H1 (cell line): ENCODE measurements at regions not wholly inside any gene's neighbourhood (a gene's known extent, or its start where the extent isn't known, plus 50 kb on each side); places are given as distances from the start of the nearest gene placed in this dataset.

Source experiments
- CTCF ChIA-PET: fragments of 300-600 bp; sonication (Branson Sonifier 250); formaldehyde crosslinking; loops from one replicate; lab custom pipeline; 2021; ENCODE audit not compliant: partially characterized antibody; lab: Charles Lee
- POLR2A ChIA-PET: fragments of 300-600 bp; sonication (Branson Sonifier 250); formaldehyde crosslinking; loops from one replicate; lab custom pipeline; 2021; ENCODE audit warnings: inconsistent platforms; ENCODE audit not compliant: partially characterized antibody; lab: Charles Lee
- DNase-seq, 2 experiments: peaks; one replicate each; pipeline versions ENCODE4 v3.0.0 to v3.0.0-alpha.2; 2010 to 2022; ENCODE audit warnings: low spot score in 2 of 2, low read depth in 1 of 2, mixed read lengths in 1 of 2
- FAIRE-seq: peaks from 2 replicates; lab custom pipeline; 2011; peaks lifted over from hg19 to GRCh38; lab: Jason Lieb, UNC
- H2AFZ ChIP-seq: 2 replicates; pipeline ENCODE4 v1.8.1; 2012; ENCODE audit warnings: low read length, inconsistent platforms
- H2AK5ac ChIP-seq: 2 replicates; pipeline ENCODE4 v1.6.1; 2013; ENCODE audit warnings: low read depth, low read length
- H2BK120ac ChIP-seq: replicated peaks from 2 replicates; pipeline ENCODE3; 2013; ENCODE audit warnings: low read depth, low read length, inconsistent platforms
- H2BK12ac ChIP-seq: 2 replicates; pipeline ENCODE4 v1.6.1; 2013; ENCODE audit warnings: low read depth, low read length
- H2BK15ac ChIP-seq: 2 replicates; pipeline ENCODE4 v1.6.1; 2013; ENCODE audit warnings: low read length
- H2BK20ac ChIP-seq: 2 replicates; pipeline ENCODE4 v1.6.1; 2013; ENCODE audit warnings: low read length
- H2BK5ac ChIP-seq: 2 replicates; pipeline ENCODE4 v1.6.1; 2013; ENCODE audit warnings: low read depth, low read length
- H3K14ac ChIP-seq: 2 replicates; pipeline ENCODE4 v1.6.1; 2013; ENCODE audit warnings: inconsistent platforms; ENCODE audit not compliant: insufficient read length
- H3K18ac ChIP-seq: 2 replicates; pipeline ENCODE4 v1.6.1; 2013; ENCODE audit warnings: low read length; ENCODE audit errors: extremely low read depth
- H3K23ac ChIP-seq: 2 replicates; pipeline ENCODE4 v1.6.1; 2013; ENCODE audit warnings: inconsistent platforms; ENCODE audit not compliant: insufficient read length
- H3K23me2 ChIP-seq: 2 replicates; pipeline ENCODE4 v1.6.1; 2013; ENCODE audit warnings: low read depth, low read length
- H3K27ac ChIP-seq: 2 replicates; pipeline ENCODE4 v1.6.1; 2011; ENCODE audit warnings: low read depth, low read length, inconsistent platforms
- H3K27me3 ChIP-seq, 4 experiments: replicated peaks in 1 of 4; 1 replicate in 1 of 4; 2 replicates in 3 of 4; pipeline versions ENCODE4 v1.6.1 to v1.8.1; 2011 to 2013; ENCODE audit warnings: low read length in 3 of 4, mild to moderate bottlenecking in 3 of 4, inconsistent platforms in 2 of 4, mixed read lengths in 2 of 4, moderate library complexity in 1 of 4; ENCODE audit not compliant: control insufficient read depth in 3 of 4, insufficient read depth in 3 of 4; ENCODE audit errors: extremely low read depth in 1 of 4
- H3K36me3 ChIP-seq, 4 experiments: 2 replicates each; pipeline versions ENCODE4 v1.6.1 to v1.8.1; 2011 to 2013; ENCODE audit warnings: mild to moderate bottlenecking in 4 of 4, low read length in 3 of 4, moderate library complexity in 2 of 4, control low read depth in 1 of 4, inconsistent platforms in 1 of 4; ENCODE audit not compliant: insufficient read depth in 4 of 4, control insufficient read depth in 2 of 4
- H3K4ac ChIP-seq: replicated peaks from 2 replicates; pipeline ENCODE3; 2013; ENCODE audit warnings: low read length, low read depth, mixed read lengths, inconsistent platforms; ENCODE audit not compliant: insufficient read length
- H3K4me1 ChIP-seq, 4 experiments: replicated peaks in 1 of 4; 1 replicate in 1 of 4; 2 replicates in 3 of 4; pipeline versions ENCODE4 v1.6.1 to v1.8.1; 2011 to 2013; ENCODE audit warnings: low read length in 3 of 4, inconsistent platforms in 2 of 4, mixed read lengths in 1 of 4; ENCODE audit not compliant: insufficient read depth in 4 of 4, control insufficient read depth in 3 of 4
- H3K4me2 ChIP-seq, 2 experiments: 2 replicates each; pipeline versions ENCODE4 v1.6.1 to v1.8.1; 2011 to 2013; ENCODE audit warnings: low read depth in 2 of 2, low read length in 2 of 2, control low read depth in 1 of 2, inconsistent platforms in 1 of 2, mild to moderate bottlenecking in 1 of 2; ENCODE audit not compliant: insufficient read depth in 1 of 2
- H3K4me3 ChIP-seq, 4 experiments: fragments of 200-600, 300-600 bp in 1 of 4; sonication (generic), shearing (Covaris generic), sonication (Bioruptor Twin) in 1 of 4; 2 replicates each; pipeline versions ENCODE4 v1.5.1 to v1.8.1; 2011 to 2016; ENCODE audit warnings: low read length in 4 of 4, low read depth in 3 of 4, control low read depth in 2 of 4, inconsistent platforms in 2 of 4, mild to moderate bottlenecking in 2 of 4, mixed read lengths in 1 of 4, moderate library complexity in 1 of 4; ENCODE audit not compliant: insufficient read depth in 2 of 4; ENCODE audit errors: extremely low read depth in 1 of 4
- H3K56ac ChIP-seq: replicated peaks from 2 replicates; pipeline ENCODE3; 2013; ENCODE audit warnings: low read depth, mild to moderate bottlenecking, mixed read lengths, low read length, inconsistent platforms; ENCODE audit not compliant: insufficient read length
- H3K79me1 ChIP-seq: 2 replicates; pipeline ENCODE4 v1.6.1; 2013; ENCODE audit warnings: low read depth, low read length, control low read depth
- H3K79me2 ChIP-seq, 2 experiments: 2 replicates each; pipeline versions ENCODE4 v1.6.1 to v1.8.1; 2012 to 2013; ENCODE audit warnings: low read length in 2 of 2, mild to moderate bottlenecking in 2 of 2, inconsistent platforms in 1 of 2; ENCODE audit not compliant: insufficient read depth in 2 of 2, control insufficient read depth in 1 of 2
- H3K9ac ChIP-seq, 4 experiments: replicated peaks in 1 of 4; 1 replicate in 1 of 4; 2 replicates in 3 of 4; pipeline versions ENCODE4 v1.6.1 to v1.8.1; 2011 to 2013; ENCODE audit warnings: low read depth in 3 of 4, low read length in 3 of 4, control low read depth in 2 of 4, mild to moderate bottlenecking in 2 of 4, moderate library complexity in 2 of 4, inconsistent platforms in 1 of 4; ENCODE audit errors: extremely low read depth in 1 of 4
- H3K9me3 ChIP-seq, 2 experiments: 2 replicates each; pipeline versions ENCODE4 v1.6.1 to v1.8.1; 2012 to 2013; ENCODE audit warnings: mild to moderate bottlenecking in 2 of 2, moderate library complexity in 2 of 2, control low read depth in 1 of 2, inconsistent platforms in 1 of 2, low read depth in 1 of 2, low read length in 1 of 2, mixed read lengths in 1 of 2; ENCODE audit not compliant: insufficient read depth in 2 of 2
- H4K20me1 ChIP-seq, 2 experiments: replicated peaks in 1 of 2; 2 replicates each; pipeline versions ENCODE3 to v1.8.1; 2011 to 2013; ENCODE audit warnings: inconsistent platforms in 2 of 2, low read length in 2 of 2, mild to moderate bottlenecking in 1 of 2; ENCODE audit not compliant: insufficient read depth in 2 of 2, control insufficient read depth in 1 of 2
- H4K5ac ChIP-seq: 2 replicates; pipeline ENCODE4 v1.6.1; 2013; ENCODE audit warnings: low read length, low read depth, mixed read lengths, inconsistent platforms; ENCODE audit not compliant: insufficient read length
- H4K8ac ChIP-seq: 2 replicates; pipeline ENCODE4 v1.8.0; 2013; ENCODE audit warnings: mild to moderate bottlenecking, moderate library complexity, low read length, inconsistent platforms; ENCODE audit not compliant: insufficient read depth; ENCODE audit errors: extremely low read depth
- H4K91ac ChIP-seq: replicated peaks from 2 replicates; pipeline ENCODE3; 2013; ENCODE audit warnings: low read length, mixed read lengths, inconsistent platforms; ENCODE audit not compliant: insufficient read length
- ASH2L ChIP-seq: fragments of 200-600, 300-600 bp; sonication (generic); IDR thresholded peaks from one replicate; pipeline ENCODE4 v1.7.1; 2017; ENCODE audit warnings: low read length
- ATF2 ChIP-seq: IDR thresholded peaks from 2 replicates; pipeline ENCODE4 v1.6.1; 2012; ENCODE audit warnings: low read length, inconsistent platforms
- ATF3 ChIP-seq: IDR thresholded peaks from 2 replicates; pipeline ENCODE4 v1.6.1; 2011; ENCODE audit warnings: low read depth, mild to moderate bottlenecking, low read length; ENCODE audit not compliant: insufficient read depth
- JUN ChIP-seq: IDR thresholded peaks from 2 replicates; pipeline ENCODE4 v1.6.1; 2011; ENCODE audit warnings: low read depth, mild to moderate bottlenecking, improper control_type of control experiment, low read length
- KDM1A ChIP-seq: fragments of 200-600, 300-600 bp; sonication (generic); IDR thresholded peaks from 2 replicates; pipeline ENCODE4 v1.7.1; 2016; ENCODE audit warnings: mild to moderate bottlenecking, low read length, borderline replicate concordance
- MAFK ChIP-seq: IDR thresholded peaks from 2 replicates; pipeline ENCODE4 v1.6.1; 2012; ENCODE audit warnings: low read depth, mild to moderate bottlenecking, improper control_type of control experiment, low read length
- NANOG ChIP-seq: IDR thresholded peaks from 2 replicates; pipeline ENCODE4 v1.6.1; 2011; ENCODE audit warnings: low read length, low read depth, mild to moderate bottlenecking, inconsistent platforms; ENCODE audit not compliant: insufficient read depth, poor library complexity, severe bottlenecking
- RBBP5 ChIP-seq: IDR thresholded peaks from 2 replicates; pipeline ENCODE4 v1.7.1; 2012; ENCODE audit warnings: low read depth, mild to moderate bottlenecking, inconsistent platforms, low read length, moderate library complexity, borderline replicate concordance
- SAP30 ChIP-seq: fragments of 300-600 bp; sonication (generic); IDR thresholded peaks from 2 replicates; pipeline ENCODE4 v1.7.1; 2012; ENCODE audit warnings: low read length, moderate library complexity, mild to moderate bottlenecking, inconsistent platforms; ENCODE audit not compliant: insufficient read depth, insufficient replicate concordance
- SP2 ChIP-seq: IDR thresholded peaks from 2 replicates; pipeline ENCODE4 v1.6.1; 2012; ENCODE audit warnings: mild to moderate bottlenecking, low read length, inconsistent platforms
- SRF ChIP-seq: IDR thresholded peaks from 2 replicates; pipeline ENCODE4 v1.6.1; 2011; ENCODE audit warnings: mild to moderate bottlenecking, low read depth, low read length, moderate library complexity
- SUZ12 ChIP-seq: fragments of 200-600 bp; sonication (generic); IDR thresholded peaks from 2 replicates; pipeline ENCODE4 v1.6.1; 2012; ENCODE audit warnings: mild to moderate bottlenecking, inconsistent platforms, low read length, moderate library complexity, mixed read lengths
- WGBS, 2 experiments: shearing (Covaris generic) in 1 of 2; methylation state at CpG; one replicate each; pipeline versions ENCODE4 v1.1.6 to v1.1.7; 2013 to 2015; ENCODE audit warnings: low lambda C conversion rate in 2 of 2, mixed read lengths in 2 of 2, inconsistent platforms in 1 of 2, low coverage in 1 of 2, missing lambda C conversion rate in 1 of 2; ENCODE audit not compliant: insufficient replicate concordance in 2 of 2, insufficient coverage in 1 of 2, insufficient read length in 1 of 2; ENCODE audit errors: extremely low coverage in 1 of 2, missing lambda C conversion rate in 1 of 2; 5-methylcytosine and 5-hydroxymethylcytosine counted together

- no peak overlapping the region for H2AK5ac ChIP-seq
- H3K79me2 ChIP-seq = no peaks in the 10 kb centered on the region
- no peak overlapping the region for H2AFZ ChIP-seq
- H4K20me1 ChIP-seq = no peaks in the 10 kb centered on the region
- WGBS, 2 experiments = 69% methylated on average over 3 of the region's 3 CpGs; no CpG with 5 or more reads in 1 of the 2 experiments
- H2BK15ac ChIP-seq = no peak overlapping the region
- no peak overlapping the region for H4K8ac ChIP-seq
- no peaks in the 10 kb centered on the region for H3K23me2 ChIP-seq
- H3K4ac ChIP-seq = no peak overlapping the region
- no peak overlapping the region for H3K56ac ChIP-seq
- H3K9ac ChIP-seq = no peak overlapping the region
- H3K4me1 ChIP-seq = no peaks in the 10 kb centered on the region
- no peak overlapping the region for H3K14ac ChIP-seq
- H3K9me3 ChIP-seq = no peaks in the 10 kb centered on the region
- no peaks in the 10 kb centered on the region for H3K36me3 ChIP-seq
- no peak overlapping the region for H2BK12ac ChIP-seq
- DNase-seq = no peak
- H4K5ac ChIP-seq = no peak overlapping the region
- H3K27ac ChIP-seq = no peak overlapping the region
- no peaks in the 10 kb centered on the region for H3K79me1 ChIP-seq
- TF ChIP-seq SP2 (no peak), JUN (no peak), RBBP5 (no peak), NANOG (no peak), MAFK (no peak), SRF (no peak), ATF3 (no peak), KDM1A (no peak), SAP30 (no peak), ATF2 (no peak), ASH2L (no peak), SUZ12 (no peak)
- TF ChIP-seq, all 59 proteins: peak for 0
- Histone ChIP-seq H4K91ac (no peak overlapping the region), H3K4me3 (no peak overlapping the region), H2BK5ac (no peak overlapping the region), H3K18ac (no peak overlapping the region), H3K27me3 (no peaks in the 10 kb centered on the region), H3K23ac (no peak overlapping the region), H3K4me2 (no peak overlapping the region), H2BK120ac (no peak overlapping the region), H2BK20ac (no peak overlapping the region)
- POLR2A ChIA-PET = no interaction called here
- no peak for FAIRE-seq
- CTCF ChIA-PET = no interaction called here
These were observed 374.2 kb downstream of the SETD4 start for GRCh38 chr21:35686156-35686555.
